ENCODE measurements at regions not wholly inside any gene's neighbourhood (a gene's known extent, or its start where the extent isn't known, plus 50 kb on each side); places are given as distances from the start of the nearest gene placed in this dataset.

- no peaks in the 10 kb centered on the region for H3K27me3 ChIP-seq
- H3K36me3 ChIP-seq = no peaks in the 10 kb centered on the region
- intact Hi-C loops (cut with DNase I) = no loop called here
- DNase-seq = peak in 1 of 2 donors; percentile 3
- no peaks in the 10 kb centered on the region for H3K9me3 ChIP-seq
- WGBS, 2 donors = 38 to 39% methylated on average over 8 of the region's 8 CpGs
- H3K4me3 ChIP-seq (replicated peaks in 1 of 3) = no peak overlapping the region
- H3K27ac ChIP-seq = no peak overlapping the region
- H3K4me1 ChIP-seq = peaks cover 0 to 10% of the 10 kb centered on the region in 2 donors
- no peak for TF ChIP-seq CTCF (IDR thresholded peaks at IDR 0.05)
- no peak for TF ChIP-seq POLR2A (IDR thresholded peaks at IDR 0.05)
Observed at GRCh38 chr3:117793622-117794265, 1084.2 kb downstream of the TUSC7 start.

GRCh38 chr3:117798221-117798620 lies 1088.6 kb downstream of the TUSC7 start:
- Histone ChIP-seq H3K4me1 (peaks cover 0 to 10% of the 10 kb centered on the region in 2 donors), H3K27me3 (no peaks in the 10 kb centered on the region), H3K4me3 (replicated peaks in 1 of 3) (no peak overlapping the region), H3K36me3 (no peaks in the 10 kb centered on the region), H3K9me3 (no peaks in the 10 kb centered on the region), H3K27ac (no peak overlapping the region)
- whole genome bisulfite sequencing, 2 donors = 47 to 51% methylated on average over 3 of the region's 3 CpGs
- intact Hi-C loops (cut with DNase I) = no loop called here
- DNase-seq = no peak
- TF ChIP-seq CTCF (IDR thresholded peaks at IDR 0.05) = no peak

- no peak overlapping the region for H3K27ac ChIP-seq
- 74 to 80% methylated on average over 6 of the region's 6 CpGs for WGBS, 2 donors
Observed at GRCh38 chr3:117798687-117799386, 1089.3 kb downstream of the TUSC7 start.

GRCh38 chr3:117799387-117799735 lies 1089.8 kb downstream of the TUSC7 start:
- WGBS, 2 donors = 71 to 79% methylated on average over 2 of the region's 2 CpGs
- Histone ChIP-seq H3K9me3 (no peaks in the 10 kb centered on the region), H3K27me3 (no peaks in the 10 kb centered on the region), H3K4me3 (replicated peaks in 1 of 3) (no peak overlapping the region), H3K4me1 (peaks cover 0 to 2% of the 10 kb centered on the region in 2 donors), H3K36me3 (no peaks in the 10 kb centered on the region), H3K27ac (no peak overlapping the region)
- intact Hi-C loops (cut with DNase I) = no loop called here
- DNase-seq = no peak
- TF ChIP-seq CTCF (IDR thresholded peaks at IDR 0.05) = no peak

More at GRCh38 chr3:117798687-117799386, 1089.3 kb downstream of the TUSC7 start:
- no peak for TF ChIP-seq CTCF (IDR thresholded peaks at IDR 0.05)
- no peak for TF ChIP-seq POLR2A (IDR thresholded peaks at IDR 0.05)
- Histone ChIP-seq H3K36me3 (no peaks in the 10 kb centered on the region), H3K27me3 (no peaks in the 10 kb centered on the region), H3K9me3 (no peaks in the 10 kb centered on the region), H3K4me1 (peaks cover 0 to 7% of the 10 kb centered on the region in 2 donors), H3K4me3 (replicated peaks in 1 of 3) (no peak overlapping the region)
- no peak for DNase-seq
- intact Hi-C loops (cut with DNase I) = no loop called here

- DNase-seq = peak; percentile 30 to 50
- no peaks in the 10 kb centered on the region for H3K4me1 ChIP-seq
- WGBS, 2 donors = 9 to 11% methylated on average over 2 of the region's 2 CpGs
- H3K27me3 ChIP-seq = no peaks in the 10 kb centered on the region
- H3K4me3 ChIP-seq (replicated peaks in 1 of 3) = no peak overlapping the region
- H3K36me3 ChIP-seq = no peaks in the 10 kb centered on the region
- TF ChIP-seq CTCF (IDR thresholded peaks at IDR 0.05) (no peak), POLR2A (IDR thresholded peaks at IDR 0.05) (no peak)
- peak overlapping the region in 1 of 3 donors; percentile 35 for H3K27ac ChIP-seq
- intact Hi-C loops (cut with DNase I) = no loop called here
- no peaks in the 10 kb centered on the region for H3K9me3 ChIP-seq
Observed at GRCh38 chr3:117801912-117802239, 1092.3 kb downstream of the TUSC7 start.

Measured in thyroid gland (tissue), 4 donors.